ENCODE measurements at regions not wholly inside any gene's neighbourhood (a gene's known extent, or its start where the extent isn't known, plus 50 kb on each side); places are given as distances from the start of the nearest gene placed in this dataset.

GRCh38 chr4:56748271-56748670 lies 67.2 kb upstream of the HOPX start:
- Histone ChIP-seq H3K4me1 (no peaks in the 10 kb centered on the region), H3K36me3 (no peaks in the 10 kb centered on the region), H3K27ac (no peak overlapping the region), H3K4me3 (no peak overlapping the region), H3K27me3 (no peaks in the 10 kb centered on the region), H3K9me3 (no peaks in the 10 kb centered on the region)
- ATAC-seq (no peak), DNase-seq (no peak)
- 77% methylated on average over 1 of the region's 2 CpGs for WGBS (ENCODE audit: insufficient coverage, low coverage, low lambda C conversion rate, missing lambda C conversion rate)
- intact Hi-C loops (cut with DNase I) = no loop called here
- TF ChIP-seq POLR2A (IDR thresholded peaks at IDR 0.05) = no peak
- no peak for TF ChIP-seq CTCF (IDR thresholded peaks at IDR 0.05)

- no peak for ATAC-seq
- no peaks in the 10 kb centered on the region for H3K4me1 ChIP-seq
- no peaks in the 10 kb centered on the region for H3K27me3 ChIP-seq
- TF ChIP-seq POLR2A (IDR thresholded peaks at IDR 0.05) (no peak), CTCF (IDR thresholded peaks at IDR 0.05) (no peak)
- H3K27ac ChIP-seq = no peak overlapping the region
- intact Hi-C loops (cut with DNase I) = no loop called here
- 43% methylated on average over 2 of the region's 5 CpGs for WGBS (ENCODE audit: insufficient coverage, low coverage, low lambda C conversion rate, missing lambda C conversion rate)
- no peaks in the 10 kb centered on the region for H3K9me3 ChIP-seq
- no peak overlapping the region for H3K4me3 ChIP-seq
- DNase-seq = no peak
- no peaks in the 10 kb centered on the region for H3K36me3 ChIP-seq
These were observed 65.5 kb upstream of the HOPX start for GRCh38 chr4:56746639-56747038.

- 66% methylated on average over 2 of the region's 2 CpGs for WGBS (ENCODE audit: insufficient coverage, low coverage, low lambda C conversion rate, missing lambda C conversion rate)
- H3K36me3 ChIP-seq = no peaks in the 10 kb centered on the region
These were observed 63.9 kb upstream of the HOPX start for GRCh38 chr4:56745042-56745441.

GRCh38 chr4:56744030-56744429 lies 62.9 kb upstream of the HOPX start:
- Histone ChIP-seq H3K27ac (no peak overlapping the region), H3K4me1 (no peaks in the 10 kb centered on the region), H3K9me3 (no peaks in the 10 kb centered on the region), H3K27me3 (no peaks in the 10 kb centered on the region), H3K36me3 (no peaks in the 10 kb centered on the region), H3K4me3 (no peak overlapping the region)
- TF ChIP-seq POLR2A (IDR thresholded peaks at IDR 0.05) (no peak), CTCF (IDR thresholded peaks at IDR 0.05) (no peak)
- DNase-seq (no peak), ATAC-seq (no peak)
- intact Hi-C loops (cut with DNase I) = no loop called here
- 78% methylated on average over 1 of the region's 1 CpG for WGBS (ENCODE audit: insufficient coverage, low coverage, low lambda C conversion rate, missing lambda C conversion rate)

More at GRCh38 chr4:56745042-56745441, 63.9 kb upstream of the HOPX start:
- DNase-seq = no peak
- H3K9me3 ChIP-seq = no peaks in the 10 kb centered on the region
- no peak for TF ChIP-seq CTCF (IDR thresholded peaks at IDR 0.05)
- TF ChIP-seq POLR2A (IDR thresholded peaks at IDR 0.05) = no peak
- ATAC-seq = no peak
- H3K27ac ChIP-seq = no peak overlapping the region
- H3K27me3 ChIP-seq = no peaks in the 10 kb centered on the region
- intact Hi-C loops (cut with DNase I) = no loop called here
- H3K4me1 ChIP-seq = no peaks in the 10 kb centered on the region
- no peak overlapping the region for H3K4me3 ChIP-seq

- no peaks in the 10 kb centered on the region for H3K27me3 ChIP-seq
- H3K4me1 ChIP-seq = no peaks in the 10 kb centered on the region
- H3K27ac ChIP-seq = no peak overlapping the region
- ATAC-seq (no peak), DNase-seq (no peak)
- H3K4me3 ChIP-seq = no peak overlapping the region
- TF ChIP-seq POLR2A (IDR thresholded peaks at IDR 0.05) = no peak
- TF ChIP-seq CTCF (IDR thresholded peaks at IDR 0.05) = no peak
- intact Hi-C loops (cut with DNase I) = no loop called here
- H3K9me3 ChIP-seq = no peaks in the 10 kb centered on the region
- H3K36me3 ChIP-seq = no peaks in the 10 kb centered on the region
- WGBS (ENCODE audit: insufficient coverage, low coverage, low lambda C conversion rate, missing lambda C conversion rate) = 8% methylated on average over 1 of the region's 1 CpG
These were observed 62.5 kb upstream of the HOPX start for GRCh38 chr4:56743550-56743949.

Measured in right lobe of liver (tissue), 6 donors.